Astrocyte of the spinal cord (primary cell): ENCODE measurements at regions not wholly inside any gene's neighbourhood (a gene's known extent, or its start where the extent isn't known, plus 50 kb on each side); places are given as distances from the start of the nearest gene placed in this dataset.

Experiments used
- DNase-seq: peaks from one replicate; pipeline ENCODE4 v3.0.0; 2011; ENCODE audit warnings: low read depth, low spot score
- H3K4me3 ChIP-seq: 2 replicates; pipeline ENCODE4 v1.5.1; 2011; ENCODE audit warnings: low read depth, mild to moderate bottlenecking, low read length, moderate library complexity
- in situ Hi-C: cut with HindIII; loops from 2 replicates; pipeline ENCODE4 v1.10.0; 2017; ENCODE audit warnings: low sequenced_read_pairs
- TF ChIP-seq, protein P1 (sequence below): IDR thresholded peaks from 2 replicates; pipeline ENCODE4 v1.5.1; 2012; ENCODE audit warnings: low read depth, mild to moderate bottlenecking, low read length, inconsistent platforms

DNA sequence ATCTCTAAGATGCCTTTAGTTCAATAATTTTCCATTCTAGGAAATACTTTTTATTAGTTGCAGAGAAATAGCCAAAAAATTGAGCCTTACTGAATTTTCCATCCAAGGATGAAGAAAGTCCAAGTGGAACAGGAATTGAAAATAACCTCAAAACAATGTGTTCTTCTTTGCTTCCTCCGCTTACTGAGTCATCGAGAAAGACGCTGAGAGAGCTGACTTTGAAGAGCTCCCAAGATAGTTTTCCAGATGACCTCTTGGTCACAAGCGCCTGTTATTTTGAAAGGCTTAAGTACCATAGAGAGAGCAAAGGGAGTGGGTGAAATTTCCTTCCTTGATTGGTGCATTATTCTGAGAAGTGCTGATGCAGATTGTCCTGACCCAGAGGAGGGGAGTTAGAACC lies 253.5 kb upstream of the ATP10B start:
- no peak overlapping the region for H3K4me3 ChIP-seq
- DNase-seq, result peak; percentile 45
- TF ChIP-seq, protein P1, sequence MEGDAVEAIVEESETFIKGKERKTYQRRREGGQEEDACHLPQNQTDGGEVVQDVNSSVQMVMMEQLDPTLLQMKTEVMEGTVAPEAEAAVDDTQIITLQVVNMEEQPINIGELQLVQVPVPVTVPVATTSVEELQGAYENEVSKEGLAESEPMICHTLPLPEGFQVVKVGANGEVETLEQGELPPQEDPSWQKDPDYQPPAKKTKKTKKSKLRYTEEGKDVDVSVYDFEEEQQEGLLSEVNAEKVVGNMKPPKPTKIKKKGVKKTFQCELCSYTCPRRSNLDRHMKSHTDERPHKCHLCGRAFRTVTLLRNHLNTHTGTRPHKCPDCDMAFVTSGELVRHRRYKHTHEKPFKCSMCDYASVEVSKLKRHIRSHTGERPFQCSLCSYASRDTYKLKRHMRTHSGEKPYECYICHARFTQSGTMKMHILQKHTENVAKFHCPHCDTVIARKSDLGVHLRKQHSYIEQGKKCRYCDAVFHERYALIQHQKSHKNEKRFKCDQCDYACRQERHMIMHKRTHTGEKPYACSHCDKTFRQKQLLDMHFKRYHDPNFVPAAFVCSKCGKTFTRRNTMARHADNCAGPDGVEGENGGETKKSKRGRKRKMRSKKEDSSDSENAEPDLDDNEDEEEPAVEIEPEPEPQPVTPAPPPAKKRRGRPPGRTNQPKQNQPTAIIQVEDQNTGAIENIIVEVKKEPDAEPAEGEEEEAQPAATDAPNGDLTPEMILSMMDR, result no peak
- in situ Hi-C loops, result no loop called here

DNA sequence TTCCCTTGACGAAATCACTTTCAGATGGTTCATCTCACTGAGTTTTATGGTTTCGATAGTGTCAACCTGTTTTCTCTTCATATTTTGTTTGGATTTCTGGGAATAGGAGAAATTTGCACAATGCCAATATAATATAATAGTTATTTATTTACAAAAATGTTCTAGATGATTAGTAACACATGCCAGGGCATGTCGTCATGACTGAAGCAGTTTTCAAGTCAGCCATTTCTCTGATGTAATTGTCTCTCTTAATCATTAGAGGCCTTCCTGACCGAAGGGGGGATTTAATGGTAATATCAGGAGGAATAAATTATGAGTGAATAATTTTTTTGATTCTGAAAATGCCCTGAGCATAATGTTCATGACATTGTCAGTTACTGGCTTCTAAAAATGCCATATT lies 246.5 kb upstream of the ATP10B start:
- TF ChIP-seq, protein P1, result no peak
- in situ Hi-C loops, result no loop called here
- no peak overlapping the region for H3K4me3 ChIP-seq
- no peak for DNase-seq

DNA sequence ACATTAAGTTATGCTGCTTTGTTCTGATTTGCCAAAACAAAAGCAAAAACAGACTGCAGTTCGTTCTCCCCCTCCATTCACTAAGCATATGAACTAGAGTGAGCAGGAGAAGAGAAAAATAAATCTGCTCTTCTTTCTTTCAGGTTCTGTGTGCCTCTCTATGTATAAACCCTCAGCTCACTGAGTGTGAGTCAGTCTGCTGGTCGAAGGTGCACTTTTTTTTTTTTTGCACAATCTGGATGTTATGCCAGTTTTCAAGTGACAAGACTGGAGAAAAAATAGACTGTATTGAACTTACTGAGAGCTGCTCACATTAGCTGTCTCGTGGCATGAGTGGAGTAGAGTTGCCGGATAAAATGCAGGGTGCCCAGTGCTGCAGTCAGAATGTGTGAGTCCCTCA lies 244.6 kb upstream of the ATP10B start:
- in situ Hi-C loops, result no loop called here
- DNase-seq, result no peak
- TF ChIP-seq, protein P1, result no peak
- no peak overlapping the region for H3K4me3 ChIP-seq

DNA sequence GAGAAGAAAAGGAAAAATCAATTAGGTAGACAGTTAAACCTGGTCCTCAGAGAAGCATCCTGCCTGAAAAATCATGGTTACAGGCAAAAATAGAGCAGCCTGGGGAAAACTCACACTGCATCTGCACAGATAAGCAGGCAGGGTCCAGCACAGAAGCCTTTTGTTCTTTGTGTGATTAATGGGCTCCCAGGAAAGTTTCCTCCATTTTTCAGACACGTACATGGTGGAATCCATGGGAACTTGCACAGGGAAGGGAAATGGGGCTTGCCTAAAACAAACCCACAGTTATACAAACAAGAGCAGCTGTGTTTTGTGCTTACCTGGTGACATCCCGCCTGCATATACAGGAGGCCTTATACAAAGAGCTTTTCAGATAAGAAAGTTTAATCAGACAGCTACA lies 243.9 kb upstream of the ATP10B start:
- TF ChIP-seq, protein P1, result no peak
- no peak overlapping the region for H3K4me3 ChIP-seq
- in situ Hi-C loops, result no loop called here
- DNase-seq, result no peak

DNA sequence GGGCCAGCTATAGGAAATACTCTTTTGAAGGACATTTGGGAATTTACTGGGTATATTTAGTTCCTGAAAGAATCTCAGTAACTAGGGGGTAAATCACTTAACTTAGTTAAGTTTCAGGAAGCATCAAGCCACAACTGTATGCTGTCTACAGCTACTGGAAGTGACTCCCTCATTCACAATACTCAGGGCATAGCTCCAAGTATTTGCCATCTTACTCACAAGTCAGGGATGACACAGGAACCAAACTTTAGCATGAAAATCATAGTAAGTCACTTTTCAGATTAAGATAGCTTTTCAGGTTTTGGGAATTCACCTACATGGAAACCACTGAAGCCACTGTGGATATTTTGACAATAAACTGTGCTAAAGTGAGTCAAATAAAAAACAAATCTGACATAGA lies 242.4 kb upstream of the ATP10B start:
- in situ Hi-C loops, result no loop called here
- no peak overlapping the region for H3K4me3 ChIP-seq
- peak; percentile 58 for DNase-seq
- TF ChIP-seq, protein P1, result no peak

DNA sequence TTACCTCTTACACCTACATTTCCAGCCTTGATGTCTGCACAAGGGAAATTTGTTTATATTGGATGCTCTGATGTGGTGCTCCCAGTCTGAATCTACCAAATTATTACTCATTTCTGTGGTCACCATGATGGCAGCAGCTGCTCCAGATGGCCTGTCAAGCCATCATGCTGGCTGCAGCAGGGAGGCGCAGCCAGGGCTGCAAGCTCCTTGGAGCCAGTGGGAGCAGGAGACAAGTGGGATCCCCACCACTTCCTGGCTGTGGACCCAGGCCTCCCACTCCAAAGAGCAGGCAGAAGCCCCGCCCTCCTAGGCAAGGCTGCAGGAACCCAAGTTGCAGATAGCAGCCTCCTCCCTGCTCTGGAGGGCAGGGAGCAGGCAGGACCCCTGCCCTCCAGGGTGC lies 241.1 kb upstream of the ATP10B start:
- DNase-seq, result peak; percentile 41
- in situ Hi-C loops, result no loop called here
- TF ChIP-seq, protein P1, result no peak
- no peak overlapping the region for H3K4me3 ChIP-seq

DNA sequence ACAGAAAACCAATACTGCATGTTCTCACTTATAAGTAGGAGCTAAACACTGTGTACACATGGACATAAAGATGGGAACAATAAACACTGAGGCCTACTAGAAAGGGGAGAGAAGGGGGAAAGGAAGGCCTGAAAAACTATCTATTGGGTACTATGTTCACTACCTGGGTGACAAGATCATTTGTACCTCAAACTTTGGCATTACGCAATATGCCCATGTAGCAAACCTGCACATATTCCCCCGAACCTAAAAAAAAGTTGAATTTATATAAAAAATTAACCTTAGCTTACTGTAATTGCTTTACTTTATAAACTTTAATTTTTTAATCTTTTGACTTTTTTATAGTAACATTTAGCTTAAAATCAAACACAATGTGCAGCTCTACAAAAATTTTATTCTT lies 237.6 kb upstream of the ATP10B start:
- H3K4me3 ChIP-seq, result no peak overlapping the region
- in situ Hi-C loops, result no loop called here
- TF ChIP-seq, protein P1, result no peak
- DNase-seq, result no peak
